H1 (cell line): ENCODE measurements at regions not wholly inside any gene's neighbourhood (a gene's known extent, or its start where the extent isn't known, plus 50 kb on each side); places are given as distances from the start of the nearest gene placed in this dataset.

Source experiments
- CTCF ChIA-PET: fragments of 300-600 bp; sonication (Branson Sonifier 250); formaldehyde crosslinking; loops from one replicate; lab custom pipeline; 2021; ENCODE audit not compliant: partially characterized antibody; lab: Charles Lee
- POLR2A ChIA-PET: fragments of 300-600 bp; sonication (Branson Sonifier 250); formaldehyde crosslinking; loops from one replicate; lab custom pipeline; 2021; ENCODE audit warnings: inconsistent platforms; ENCODE audit not compliant: partially characterized antibody; lab: Charles Lee
- DNase-seq, 2 experiments: peaks; one replicate each; pipeline versions ENCODE4 v3.0.0 to v3.0.0-alpha.2; 2010 to 2022; ENCODE audit warnings: low spot score in 2 of 2, low read depth in 1 of 2, mixed read lengths in 1 of 2
- FAIRE-seq: peaks from 2 replicates; lab custom pipeline; 2011; peaks lifted over from hg19 to GRCh38; lab: Jason Lieb, UNC
- H2AFZ ChIP-seq: 2 replicates; pipeline ENCODE4 v1.8.1; 2012; ENCODE audit warnings: low read length, inconsistent platforms
- H2AK5ac ChIP-seq: 2 replicates; pipeline ENCODE4 v1.6.1; 2013; ENCODE audit warnings: low read depth, low read length
- H2BK120ac ChIP-seq: replicated peaks from 2 replicates; pipeline ENCODE3; 2013; ENCODE audit warnings: low read depth, low read length, inconsistent platforms
- H2BK12ac ChIP-seq: 2 replicates; pipeline ENCODE4 v1.6.1; 2013; ENCODE audit warnings: low read depth, low read length
- H2BK15ac ChIP-seq: 2 replicates; pipeline ENCODE4 v1.6.1; 2013; ENCODE audit warnings: low read length
- H2BK20ac ChIP-seq: 2 replicates; pipeline ENCODE4 v1.6.1; 2013; ENCODE audit warnings: low read length
- H2BK5ac ChIP-seq: 2 replicates; pipeline ENCODE4 v1.6.1; 2013; ENCODE audit warnings: low read depth, low read length
- H3K14ac ChIP-seq: 2 replicates; pipeline ENCODE4 v1.6.1; 2013; ENCODE audit warnings: inconsistent platforms; ENCODE audit not compliant: insufficient read length
- H3K18ac ChIP-seq: 2 replicates; pipeline ENCODE4 v1.6.1; 2013; ENCODE audit warnings: low read length; ENCODE audit errors: extremely low read depth
- H3K23ac ChIP-seq: 2 replicates; pipeline ENCODE4 v1.6.1; 2013; ENCODE audit warnings: inconsistent platforms; ENCODE audit not compliant: insufficient read length
- H3K23me2 ChIP-seq: 2 replicates; pipeline ENCODE4 v1.6.1; 2013; ENCODE audit warnings: low read depth, low read length
- H3K27ac ChIP-seq: 2 replicates; pipeline ENCODE4 v1.6.1; 2011; ENCODE audit warnings: low read depth, low read length, inconsistent platforms
- H3K27me3 ChIP-seq, 4 experiments: replicated peaks in 1 of 4; 1 replicate in 1 of 4; 2 replicates in 3 of 4; pipeline versions ENCODE4 v1.6.1 to v1.8.1; 2011 to 2013; ENCODE audit warnings: low read length in 3 of 4, mild to moderate bottlenecking in 3 of 4, inconsistent platforms in 2 of 4, mixed read lengths in 2 of 4, moderate library complexity in 1 of 4; ENCODE audit not compliant: control insufficient read depth in 3 of 4, insufficient read depth in 3 of 4; ENCODE audit errors: extremely low read depth in 1 of 4
- H3K36me3 ChIP-seq, 4 experiments: 2 replicates each; pipeline versions ENCODE4 v1.6.1 to v1.8.1; 2011 to 2013; ENCODE audit warnings: mild to moderate bottlenecking in 4 of 4, low read length in 3 of 4, moderate library complexity in 2 of 4, control low read depth in 1 of 4, inconsistent platforms in 1 of 4; ENCODE audit not compliant: insufficient read depth in 4 of 4, control insufficient read depth in 2 of 4
- H3K4ac ChIP-seq: replicated peaks from 2 replicates; pipeline ENCODE3; 2013; ENCODE audit warnings: low read length, low read depth, mixed read lengths, inconsistent platforms; ENCODE audit not compliant: insufficient read length
- H3K4me1 ChIP-seq, 4 experiments: replicated peaks in 1 of 4; 1 replicate in 1 of 4; 2 replicates in 3 of 4; pipeline versions ENCODE4 v1.6.1 to v1.8.1; 2011 to 2013; ENCODE audit warnings: low read length in 3 of 4, inconsistent platforms in 2 of 4, mixed read lengths in 1 of 4; ENCODE audit not compliant: insufficient read depth in 4 of 4, control insufficient read depth in 3 of 4
- H3K4me2 ChIP-seq, 2 experiments: 2 replicates each; pipeline versions ENCODE4 v1.6.1 to v1.8.1; 2011 to 2013; ENCODE audit warnings: low read depth in 2 of 2, low read length in 2 of 2, control low read depth in 1 of 2, inconsistent platforms in 1 of 2, mild to moderate bottlenecking in 1 of 2; ENCODE audit not compliant: insufficient read depth in 1 of 2
- H3K4me3 ChIP-seq, 4 experiments: fragments of 200-600, 300-600 bp in 1 of 4; sonication (generic), shearing (Covaris generic), sonication (Bioruptor Twin) in 1 of 4; 2 replicates each; pipeline versions ENCODE4 v1.5.1 to v1.8.1; 2011 to 2016; ENCODE audit warnings: low read length in 4 of 4, low read depth in 3 of 4, control low read depth in 2 of 4, inconsistent platforms in 2 of 4, mild to moderate bottlenecking in 2 of 4, mixed read lengths in 1 of 4, moderate library complexity in 1 of 4; ENCODE audit not compliant: insufficient read depth in 2 of 4; ENCODE audit errors: extremely low read depth in 1 of 4
- H3K56ac ChIP-seq: replicated peaks from 2 replicates; pipeline ENCODE3; 2013; ENCODE audit warnings: low read depth, mild to moderate bottlenecking, mixed read lengths, low read length, inconsistent platforms; ENCODE audit not compliant: insufficient read length
- H3K79me1 ChIP-seq: 2 replicates; pipeline ENCODE4 v1.6.1; 2013; ENCODE audit warnings: low read depth, low read length, control low read depth
- H3K79me2 ChIP-seq, 2 experiments: 2 replicates each; pipeline versions ENCODE4 v1.6.1 to v1.8.1; 2012 to 2013; ENCODE audit warnings: low read length in 2 of 2, mild to moderate bottlenecking in 2 of 2, inconsistent platforms in 1 of 2; ENCODE audit not compliant: insufficient read depth in 2 of 2, control insufficient read depth in 1 of 2
- H3K9ac ChIP-seq, 4 experiments: replicated peaks in 1 of 4; 1 replicate in 1 of 4; 2 replicates in 3 of 4; pipeline versions ENCODE4 v1.6.1 to v1.8.1; 2011 to 2013; ENCODE audit warnings: low read depth in 3 of 4, low read length in 3 of 4, control low read depth in 2 of 4, mild to moderate bottlenecking in 2 of 4, moderate library complexity in 2 of 4, inconsistent platforms in 1 of 4; ENCODE audit errors: extremely low read depth in 1 of 4
- H3K9me3 ChIP-seq, 2 experiments: 2 replicates each; pipeline versions ENCODE4 v1.6.1 to v1.8.1; 2012 to 2013; ENCODE audit warnings: mild to moderate bottlenecking in 2 of 2, moderate library complexity in 2 of 2, control low read depth in 1 of 2, inconsistent platforms in 1 of 2, low read depth in 1 of 2, low read length in 1 of 2, mixed read lengths in 1 of 2; ENCODE audit not compliant: insufficient read depth in 2 of 2
- H4K20me1 ChIP-seq, 2 experiments: replicated peaks in 1 of 2; 2 replicates each; pipeline versions ENCODE3 to v1.8.1; 2011 to 2013; ENCODE audit warnings: inconsistent platforms in 2 of 2, low read length in 2 of 2, mild to moderate bottlenecking in 1 of 2; ENCODE audit not compliant: insufficient read depth in 2 of 2, control insufficient read depth in 1 of 2
- H4K5ac ChIP-seq: 2 replicates; pipeline ENCODE4 v1.6.1; 2013; ENCODE audit warnings: low read length, low read depth, mixed read lengths, inconsistent platforms; ENCODE audit not compliant: insufficient read length
- H4K8ac ChIP-seq: 2 replicates; pipeline ENCODE4 v1.8.0; 2013; ENCODE audit warnings: mild to moderate bottlenecking, moderate library complexity, low read length, inconsistent platforms; ENCODE audit not compliant: insufficient read depth; ENCODE audit errors: extremely low read depth
- H4K91ac ChIP-seq: replicated peaks from 2 replicates; pipeline ENCODE3; 2013; ENCODE audit warnings: low read length, mixed read lengths, inconsistent platforms; ENCODE audit not compliant: insufficient read length
- EGR1 ChIP-seq: IDR thresholded peaks from 2 replicates; pipeline ENCODE4 v1.6.1; 2011; ENCODE audit warnings: low read depth, low read length, borderline replicate concordance
- EP300 ChIP-seq, 2 experiments: IDR thresholded peaks; 1 replicate in 1 of 2; 2 replicates in 1 of 2; pipeline ENCODE4 v1.6.1; 2011 to 2012; ENCODE audit warnings: low read depth in 2 of 2, low read length in 2 of 2, mild to moderate bottlenecking in 2 of 2, borderline replicate concordance in 1 of 2, inconsistent platforms in 1 of 2, moderate library complexity in 1 of 2
- HDAC6 ChIP-seq: IDR thresholded peaks from one replicate; pipeline ENCODE4 v1.7.1; 2012; ENCODE audit warnings: low read depth, mild to moderate bottlenecking, inconsistent platforms, low read length, moderate library complexity
- MAFK ChIP-seq: IDR thresholded peaks from 2 replicates; pipeline ENCODE4 v1.6.1; 2012; ENCODE audit warnings: low read depth, mild to moderate bottlenecking, improper control_type of control experiment, low read length
- RXRA ChIP-seq: IDR thresholded peaks from 2 replicates; pipeline ENCODE4 v1.6.1; 2011; ENCODE audit warnings: low read depth, mild to moderate bottlenecking, low read length, moderate library complexity; ENCODE audit not compliant: insufficient read depth
- SAP30 ChIP-seq: fragments of 300-600 bp; sonication (generic); IDR thresholded peaks from 2 replicates; pipeline ENCODE4 v1.7.1; 2012; ENCODE audit warnings: low read length, moderate library complexity, mild to moderate bottlenecking, inconsistent platforms; ENCODE audit not compliant: insufficient read depth, insufficient replicate concordance
- SIRT6 ChIP-seq: IDR thresholded peaks from one replicate; pipeline ENCODE4 v1.7.1; 2012; ENCODE audit warnings: low read length, inconsistent platforms
- TCF12 ChIP-seq: IDR thresholded peaks from 2 replicates; pipeline ENCODE4 v1.6.1; 2011; ENCODE audit warnings: low read depth, mild to moderate bottlenecking, low read length
- TEAD4 ChIP-seq: IDR thresholded peaks from 2 replicates; pipeline ENCODE4 v1.6.1; 2012; ENCODE audit warnings: low read depth, low read length, inconsistent platforms, mixed read lengths
- ZNF274 ChIP-seq: IDR thresholded peaks from 2 replicates; pipeline ENCODE4 v1.7.0; 2012; ENCODE audit warnings: low read length, borderline replicate concordance; ENCODE audit errors: extremely low read depth
- WGBS, 2 experiments: shearing (Covaris generic) in 1 of 2; methylation state at CpG; one replicate each; pipeline versions ENCODE4 v1.1.6 to v1.1.7; 2013 to 2015; ENCODE audit warnings: low lambda C conversion rate in 2 of 2, mixed read lengths in 2 of 2, inconsistent platforms in 1 of 2, low coverage in 1 of 2, missing lambda C conversion rate in 1 of 2; ENCODE audit not compliant: insufficient replicate concordance in 2 of 2, insufficient coverage in 1 of 2, insufficient read length in 1 of 2; ENCODE audit errors: extremely low coverage in 1 of 2, missing lambda C conversion rate in 1 of 2; 5-methylcytosine and 5-hydroxymethylcytosine counted together
- TF ChIP-seq, protein P1 (sequence below), 3 experiments: IDR thresholded peaks; 1 replicate in 2 of 3; 2 replicates in 1 of 3; pipeline versions ENCODE4 v1.5.1 to v1.6.1; 2011; ENCODE audit warnings: low read length in 3 of 3, mild to moderate bottlenecking in 3 of 3, inconsistent platforms in 2 of 3, low read depth in 1 of 3, moderate library complexity in 1 of 3; ENCODE audit not compliant: insufficient read depth in 1 of 3; ENCODE audit errors: control extremely low read depth in 1 of 3

DNA sequence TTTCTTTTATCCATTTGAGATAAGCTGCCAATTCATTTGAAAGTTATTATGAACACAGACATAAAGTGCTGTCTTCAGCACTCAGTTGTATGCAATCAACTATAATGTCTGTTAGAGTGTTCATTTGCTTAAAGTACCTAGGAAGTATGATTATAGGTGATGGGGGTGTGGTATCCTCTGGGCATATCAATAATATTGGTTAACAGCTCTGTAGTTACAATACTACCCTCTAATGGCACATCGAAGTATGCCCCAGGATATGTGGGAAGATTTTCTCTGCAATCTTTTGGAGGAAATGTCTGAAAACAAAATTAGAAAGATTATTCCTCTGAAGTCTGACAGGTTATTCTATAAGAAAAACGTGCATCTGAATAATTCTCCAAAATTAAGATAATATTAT, 429.7 kb downstream of the ARL4A start:
- no peaks in the 10 kb centered on the region for H4K20me1 ChIP-seq
- H3K23ac ChIP-seq = no peak overlapping the region
- H4K8ac ChIP-seq = no peak overlapping the region
- H3K4me3 ChIP-seq = no peak overlapping the region
- H2BK12ac ChIP-seq = no peak overlapping the region
- no peak overlapping the region for H4K5ac ChIP-seq
- H3K9me3 ChIP-seq = no peaks in the 10 kb centered on the region
- 40% methylated on average over 2 of the region's 2 CpGs; no CpG with 5 or more reads in 1 of the 2 experiments for WGBS, 2 experiments
- H3K56ac ChIP-seq = no peak overlapping the region
- H3K27me3 ChIP-seq = no peaks in the 10 kb centered on the region
- no peaks in the 10 kb centered on the region for H3K79me1 ChIP-seq
- H2BK15ac ChIP-seq = no peak overlapping the region
- H3K23me2 ChIP-seq = no peaks in the 10 kb centered on the region
- H2BK20ac ChIP-seq = no peak overlapping the region
- no peak overlapping the region for H4K91ac ChIP-seq
- ChIA-PET CTCF (interaction anchor here (0.6 to 5.8 kb wide), 19 partner anchors 8 to 872 kb away, joined by 3 to 82 read pairs (median 3); partner anchors contain the start of gene ARL4A), POLR2A (no interaction called here)
- H3K79me2 ChIP-seq = no peaks in the 10 kb centered on the region
- no peak overlapping the region for H3K27ac ChIP-seq
- H2AK5ac ChIP-seq = no peak overlapping the region
- no peak overlapping the region for H3K4ac ChIP-seq
- FAIRE-seq (no peak), DNase-seq (no peak)
- H3K4me1 ChIP-seq = peaks cover 0 to 2% (median 0%) of the 10 kb centered on the region in 4 experiments; a peak in 1 of 7 replicates
- no peak overlapping the region for H2BK5ac ChIP-seq
- H3K18ac ChIP-seq = no peak overlapping the region
- no peaks in the 10 kb centered on the region for H3K36me3 ChIP-seq
- no peak overlapping the region for H2AFZ ChIP-seq
- no peak overlapping the region for H3K9ac ChIP-seq
- no peak overlapping the region for H3K4me2 ChIP-seq
- H3K14ac ChIP-seq = no peak overlapping the region
- H2BK120ac ChIP-seq = no peak overlapping the region
- TF ChIP-seq TCF12 = no peak
- TF ChIP-seq HDAC6 = no peak
- TF ChIP-seq MAFK = no peak
- no peak for TF ChIP-seq TEAD4
- no peak for TF ChIP-seq EGR1
- TF ChIP-seq SAP30 = no peak
- TF ChIP-seq RXRA = no peak
- TF ChIP-seq ZNF274 = no peak
- no peak for TF ChIP-seq EP300 (IDR thresholded peaks at IDR 0.05; ENCODE audit: borderline replicate concordance in 1 of 2, low read depth in 2 of 2, low read length in 2 of 2)
- TF ChIP-seq, protein P1, sequence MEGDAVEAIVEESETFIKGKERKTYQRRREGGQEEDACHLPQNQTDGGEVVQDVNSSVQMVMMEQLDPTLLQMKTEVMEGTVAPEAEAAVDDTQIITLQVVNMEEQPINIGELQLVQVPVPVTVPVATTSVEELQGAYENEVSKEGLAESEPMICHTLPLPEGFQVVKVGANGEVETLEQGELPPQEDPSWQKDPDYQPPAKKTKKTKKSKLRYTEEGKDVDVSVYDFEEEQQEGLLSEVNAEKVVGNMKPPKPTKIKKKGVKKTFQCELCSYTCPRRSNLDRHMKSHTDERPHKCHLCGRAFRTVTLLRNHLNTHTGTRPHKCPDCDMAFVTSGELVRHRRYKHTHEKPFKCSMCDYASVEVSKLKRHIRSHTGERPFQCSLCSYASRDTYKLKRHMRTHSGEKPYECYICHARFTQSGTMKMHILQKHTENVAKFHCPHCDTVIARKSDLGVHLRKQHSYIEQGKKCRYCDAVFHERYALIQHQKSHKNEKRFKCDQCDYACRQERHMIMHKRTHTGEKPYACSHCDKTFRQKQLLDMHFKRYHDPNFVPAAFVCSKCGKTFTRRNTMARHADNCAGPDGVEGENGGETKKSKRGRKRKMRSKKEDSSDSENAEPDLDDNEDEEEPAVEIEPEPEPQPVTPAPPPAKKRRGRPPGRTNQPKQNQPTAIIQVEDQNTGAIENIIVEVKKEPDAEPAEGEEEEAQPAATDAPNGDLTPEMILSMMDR (IDR thresholded peaks at IDR 0.05; ENCODE audit: control extremely low read depth in 1 of 3, insufficient read depth in 1 of 3, low read depth in 1 of 3, low read length in 3 of 3) = peak in 2 of 3 experiments; percentile 34 to 48; a peak in 2 of 4 replicates
- no peak for TF ChIP-seq SIRT6
